Muscle of leg (tissue), 3 donors: ENCODE measurements at regions not wholly inside any gene's neighbourhood (a gene's known extent, or its start where the extent isn't known, plus 50 kb on each side); places are given as distances from the start of the nearest gene placed in this dataset.

Experiments
- DNase-seq: peaks from one replicate; pipeline ENCODE4 v3.0.0; 2013
- H3K27ac ChIP-seq: one replicate; pipeline ENCODE4 v1.5.1; 2013; ENCODE audit warnings: mild to moderate bottlenecking, low read length, control low read depth
- H3K27me3 ChIP-seq: one replicate; pipeline ENCODE4 v1.6.1; 2013; ENCODE audit warnings: low read length; ENCODE audit not compliant: control insufficient read depth, insufficient read depth
- H3K36me3 ChIP-seq: one replicate; pipeline ENCODE4 v1.6.1; 2013; ENCODE audit warnings: low read length; ENCODE audit not compliant: control insufficient read depth, insufficient read depth
- H3K4me1 ChIP-seq: one replicate; pipeline ENCODE4 v1.6.1; 2013; ENCODE audit warnings: low read length; ENCODE audit not compliant: control insufficient read depth, insufficient read depth
- H3K4me3 ChIP-seq: one replicate; pipeline ENCODE4 v1.5.1; 2013; ENCODE audit warnings: low read length, control low read depth
- H3K9me3 ChIP-seq: replicated peaks from 2 replicates; pipeline ENCODE4 v1.6.1; 2013; ENCODE audit warnings: low read depth, low read length; ENCODE audit not compliant: control insufficient read depth
- WGBS: methylation state at CpG from one replicate; pipeline ENCODE4 v1.1.5; 2013; ENCODE audit warnings: missing lambda C conversion rate; ENCODE audit not compliant: insufficient coverage; 5-methylcytosine and 5-hydroxymethylcytosine counted together

DNA sequence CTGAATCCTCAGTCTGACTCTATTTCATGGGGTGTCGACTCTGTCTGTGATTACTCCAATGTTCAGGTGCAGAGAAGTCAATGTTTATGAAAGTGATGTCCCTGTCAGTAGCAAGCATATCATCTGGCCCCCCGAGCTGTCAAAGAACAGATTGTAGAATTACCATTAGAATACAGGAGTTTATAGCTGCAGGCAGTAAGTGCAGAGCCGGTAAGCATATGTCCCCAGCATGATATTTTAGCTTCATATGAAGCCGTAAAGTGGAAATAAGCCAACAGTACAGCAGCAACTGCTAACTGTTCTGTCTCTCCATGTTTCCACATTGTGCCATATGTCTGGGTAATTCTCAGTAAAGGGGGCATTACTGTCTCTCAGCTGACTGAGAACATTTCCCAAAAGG, 541.8 kb downstream of the SOX11 start:
- H3K9me3 ChIP-seq: peaks cover 6% of the 10 kb centered on the region

DNA sequence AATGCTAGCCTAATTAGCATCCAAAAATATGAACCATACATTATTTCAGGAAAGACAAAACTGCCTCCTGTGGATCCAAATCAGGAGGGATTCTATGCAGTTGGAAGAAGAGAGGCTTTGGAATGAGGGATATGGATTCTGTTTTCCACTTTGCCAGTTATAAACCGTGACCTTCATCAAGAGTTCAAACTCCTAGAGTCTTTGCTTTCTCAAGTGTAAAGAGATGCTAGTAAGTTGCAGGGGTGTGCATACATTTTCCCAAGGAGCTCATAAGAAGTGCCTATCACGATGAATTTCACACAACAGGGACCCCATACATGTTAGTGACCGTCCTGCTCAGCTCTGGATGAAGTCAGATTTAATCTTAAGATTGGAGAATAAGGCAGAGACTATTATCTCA, 542.5 kb downstream of the SOX11 start:
- WGBS: no CpG with 5 or more reads among the region's 3 CpGs

More for the DNA sequence above, 541.8 kb downstream of the SOX11 start:
- Histone ChIP-seq H3K27ac (no peak overlapping the region), H3K36me3 (no peaks in the 10 kb centered on the region), H3K4me3 (no peak overlapping the region), H3K4me1 (no peaks in the 10 kb centered on the region), H3K27me3 (no peaks in the 10 kb centered on the region)
- 30% methylated on average over 2 of the region's 4 CpGs for WGBS
- peak; percentile 52 for DNase-seq

DNA sequence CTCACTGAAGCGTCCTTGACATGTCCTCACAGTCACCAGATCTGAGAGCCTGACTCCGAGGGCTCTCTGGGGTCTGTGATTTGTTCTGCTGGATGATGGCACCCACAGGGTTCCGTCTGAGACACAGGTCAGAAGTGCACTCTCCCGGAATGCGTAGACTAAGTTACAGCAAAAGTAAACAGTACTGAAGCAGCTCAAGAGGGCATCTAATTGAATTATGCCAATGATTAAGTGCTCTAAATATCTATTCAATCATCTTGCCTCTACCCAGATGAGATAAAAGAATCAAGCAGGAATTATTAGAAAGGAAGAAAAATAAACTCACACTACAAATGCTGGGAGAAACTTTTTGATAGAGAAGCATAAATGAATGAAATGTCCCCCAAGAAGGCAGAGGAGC, 544.1 kb downstream of the SOX11 start:
- no peak overlapping the region for H3K4me3 ChIP-seq
- 40% methylated on average over 1 of the region's 5 CpGs for WGBS

More for the DNA sequence above, 542.5 kb downstream of the SOX11 start:
- Histone ChIP-seq H3K4me1 (no peaks in the 10 kb centered on the region), H3K27ac (no peak overlapping the region), H3K9me3 (peaks cover 6% of the 10 kb centered on the region), H3K36me3 (no peaks in the 10 kb centered on the region), H3K4me3 (no peak overlapping the region), H3K27me3 (no peaks in the 10 kb centered on the region)
- DNase-seq: no peak

DNA sequence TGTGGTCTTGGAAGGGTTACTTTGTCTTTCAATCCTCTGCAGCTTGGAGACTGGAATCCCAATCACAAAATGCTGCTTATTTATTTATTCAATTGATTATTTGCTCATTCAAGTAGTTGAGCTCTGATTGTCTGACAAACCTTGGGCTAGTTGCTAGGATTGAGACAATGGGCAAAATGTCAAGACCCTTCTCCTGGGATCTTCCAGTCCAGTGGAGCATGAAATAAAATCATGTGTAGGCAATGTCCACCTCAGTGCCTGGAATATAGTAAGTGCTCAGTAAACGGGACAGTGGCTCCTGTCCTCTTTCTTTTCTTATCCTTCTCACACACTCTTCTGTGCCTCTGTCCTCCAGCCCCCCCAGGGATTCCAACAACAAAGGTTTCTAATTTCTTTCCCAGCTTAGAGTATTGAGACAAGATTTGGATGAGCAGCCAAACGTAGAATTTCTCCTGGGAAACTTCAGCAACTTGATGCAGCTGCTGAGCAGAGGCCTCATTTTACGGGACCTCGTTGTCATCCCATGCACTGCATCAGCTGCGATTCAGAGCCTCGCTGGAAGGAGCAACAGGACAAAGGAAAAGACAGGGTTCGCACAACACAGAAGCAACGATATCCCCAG, 545.0 kb downstream of the SOX11 start:
- no peaks in the 10 kb centered on the region for H3K4me1 ChIP-seq
- no peak overlapping the region for H3K27ac ChIP-seq
- peaks cover 2% of the 10 kb centered on the region for H3K9me3 ChIP-seq
- 10% methylated on average over 2 of the region's 8 CpGs for WGBS
- peak; percentile 81 for DNase-seq
- no peak overlapping the region for H3K4me3 ChIP-seq
- H3K36me3 ChIP-seq: no peaks in the 10 kb centered on the region
- no peaks in the 10 kb centered on the region for H3K27me3 ChIP-seq

More for the DNA sequence above, 544.1 kb downstream of the SOX11 start:
- H3K27ac ChIP-seq: no peak overlapping the region
- H3K4me1 ChIP-seq: no peaks in the 10 kb centered on the region
- H3K36me3 ChIP-seq: no peaks in the 10 kb centered on the region
- H3K27me3 ChIP-seq: no peaks in the 10 kb centered on the region
- H3K9me3 ChIP-seq: peaks cover 2% of the 10 kb centered on the region
- no peak for DNase-seq

DNA sequence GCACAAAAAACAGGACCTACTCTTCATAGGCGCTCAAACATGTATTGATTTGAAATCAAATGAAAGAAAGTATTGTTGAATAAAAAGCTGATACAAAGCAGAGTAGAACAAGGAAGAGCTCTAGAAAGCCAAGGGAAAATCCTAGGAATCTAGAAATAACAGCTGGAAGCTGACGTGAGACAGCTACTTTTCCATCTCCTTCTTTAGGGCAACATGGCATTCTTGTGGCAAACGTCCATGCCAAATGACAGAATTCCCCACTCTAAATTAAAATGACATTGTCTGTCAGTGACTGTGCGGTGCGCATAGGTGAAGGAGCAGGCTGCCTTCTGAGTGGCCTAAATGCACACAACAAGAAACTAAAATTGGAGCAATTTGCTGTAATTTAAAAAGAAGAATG, 557.4 kb downstream of the SOX11 start:
- no peaks in the 10 kb centered on the region for H3K36me3 ChIP-seq
- no peaks in the 10 kb centered on the region for H3K27me3 ChIP-seq
- no peak for DNase-seq
- no peaks in the 10 kb centered on the region for H3K9me3 ChIP-seq
- H3K4me3 ChIP-seq: no peak overlapping the region
- no peak overlapping the region for H3K27ac ChIP-seq
- WGBS: 80% methylated on average over 3 of the region's 5 CpGs
- H3K4me1 ChIP-seq: no peaks in the 10 kb centered on the region

DNA sequence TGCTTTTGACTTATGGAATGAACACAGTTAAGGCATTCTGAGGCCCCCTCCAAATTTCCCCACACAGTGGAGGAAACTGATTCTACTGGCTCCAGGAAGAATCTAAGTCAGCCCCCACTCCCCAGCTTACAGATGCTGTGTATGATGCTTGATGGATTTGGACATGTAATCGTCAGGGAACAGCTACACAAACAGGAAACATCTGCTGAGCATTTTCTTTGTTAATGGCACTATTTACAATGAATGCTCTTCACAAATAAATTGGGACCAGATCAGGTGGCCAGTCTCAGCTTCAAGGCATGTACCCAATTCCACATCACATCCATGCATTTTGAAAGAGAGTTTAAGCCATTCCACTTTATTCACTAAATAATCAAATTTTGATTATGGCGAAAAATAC, 562.3 kb downstream of the SOX11 start:
- Histone ChIP-seq H3K36me3 (no peaks in the 10 kb centered on the region), H3K27ac (no peak overlapping the region), H3K9me3 (no peaks in the 10 kb centered on the region), H3K4me3 (no peak overlapping the region), H3K27me3 (no peaks in the 10 kb centered on the region), H3K4me1 (no peaks in the 10 kb centered on the region)
- DNase-seq: peak; percentile 64
- WGBS: no CpG with 5 or more reads among the region's 2 CpGs

DNA sequence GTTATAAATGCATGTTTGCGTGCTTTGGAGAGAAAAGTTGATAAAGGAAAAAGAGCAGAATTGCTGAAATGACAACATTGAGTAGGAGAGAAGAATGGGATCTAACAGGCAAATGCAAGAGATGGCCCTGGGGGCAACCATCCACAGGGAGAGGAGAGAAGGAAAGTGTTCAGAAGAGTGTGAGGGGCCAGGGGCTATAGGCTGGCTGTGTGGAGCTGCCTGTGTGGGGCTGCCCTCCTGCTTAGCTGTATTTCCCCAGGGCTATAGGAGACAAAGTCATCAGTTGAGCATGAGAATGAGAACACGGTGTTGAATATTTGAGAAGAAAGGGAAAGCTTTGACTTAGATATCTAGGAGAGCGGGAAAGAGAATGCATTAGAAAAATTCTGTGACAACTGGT, 572.0 kb downstream of the SOX11 start:
- DNase-seq: no peak
- 93% methylated on average over 3 of the region's 3 CpGs for WGBS
- Histone ChIP-seq H3K9me3 (no peaks in the 10 kb centered on the region), H3K27me3 (peaks cover 2% of the 10 kb centered on the region), H3K4me3 (no peak overlapping the region), H3K27ac (no peak overlapping the region), H3K4me1 (no peaks in the 10 kb centered on the region), H3K36me3 (no peaks in the 10 kb centered on the region)

DNA sequence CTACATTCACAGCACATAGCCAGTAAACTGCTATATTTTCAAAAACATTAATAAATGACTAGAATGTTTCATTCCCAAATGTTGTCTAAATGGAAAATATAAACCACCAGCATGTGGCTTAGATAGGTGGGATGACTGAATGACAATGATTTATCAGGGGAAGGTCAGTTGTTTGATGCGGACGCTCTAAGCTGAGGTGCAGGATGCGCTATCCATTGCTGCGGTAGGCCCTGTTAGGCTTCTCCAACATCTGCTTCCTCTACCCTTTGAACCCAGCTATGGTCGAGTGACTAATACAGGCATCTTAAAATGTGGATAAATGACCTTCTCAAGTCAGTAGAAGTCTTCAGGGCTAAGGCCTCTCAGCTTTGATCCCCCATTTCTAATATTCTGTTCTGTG, 584.2 kb downstream of the CMPK2 start:
- WGBS: no CpG with 5 or more reads among the region's 5 CpGs
- no peaks in the 10 kb centered on the region for H3K36me3 ChIP-seq
- H3K4me1 ChIP-seq: no peaks in the 10 kb centered on the region
- DNase-seq: no peak
- H3K4me3 ChIP-seq: no peak overlapping the region
- no peaks in the 10 kb centered on the region for H3K27me3 ChIP-seq
- H3K27ac ChIP-seq: no peak overlapping the region
- no peaks in the 10 kb centered on the region for H3K9me3 ChIP-seq

DNA sequence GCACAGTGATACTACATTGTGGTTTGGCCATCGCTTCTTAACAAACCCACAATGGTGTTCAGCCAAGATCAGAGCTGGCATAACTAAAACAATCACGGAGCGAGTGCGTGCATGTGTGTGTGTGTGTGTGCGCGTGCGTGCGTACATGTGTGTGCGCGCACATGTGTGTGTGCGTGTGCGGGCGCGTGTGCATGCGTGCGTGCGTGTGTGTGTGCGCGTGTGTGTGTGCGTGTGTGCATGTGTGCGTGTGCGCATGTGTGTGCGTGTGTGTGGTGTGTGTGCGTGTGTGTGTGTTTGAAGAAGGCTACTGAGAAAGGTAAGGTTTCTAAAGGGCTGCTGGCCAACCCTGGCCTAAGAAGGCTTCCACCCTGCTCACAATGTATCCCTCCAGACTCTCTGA, 582.4 kb downstream of the CMPK2 start:
- no peaks in the 10 kb centered on the region for H3K27me3 ChIP-seq
- no peak for DNase-seq
- WGBS: 70% methylated on average over 20 of the region's 24 CpGs
- H3K36me3 ChIP-seq: no peaks in the 10 kb centered on the region
- H3K9me3 ChIP-seq: no peaks in the 10 kb centered on the region
- H3K4me3 ChIP-seq: no peak overlapping the region
- no peak overlapping the region for H3K27ac ChIP-seq
- H3K4me1 ChIP-seq: no peaks in the 10 kb centered on the region

DNA sequence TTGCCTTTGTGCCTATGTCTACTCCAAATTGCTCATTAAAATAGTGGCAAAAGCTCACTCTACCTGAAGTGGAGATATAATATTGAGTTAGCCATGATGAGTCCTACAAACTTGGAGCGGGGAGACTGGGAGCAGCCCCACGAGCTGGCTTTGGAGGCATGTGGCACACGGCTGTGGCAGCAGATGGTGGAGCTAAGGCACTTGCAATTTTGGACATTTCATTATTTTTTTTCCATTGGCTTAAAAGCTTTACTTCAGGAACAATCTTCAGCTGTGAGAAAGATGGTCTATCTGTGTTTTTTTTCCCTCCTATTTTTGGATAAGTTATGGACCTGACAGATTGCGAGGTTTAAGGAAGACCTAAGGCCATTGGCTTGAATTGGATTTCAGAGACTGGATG, 578.3 kb downstream of the CMPK2 start:
- Histone ChIP-seq H3K27me3 (no peaks in the 10 kb centered on the region), H3K9me3 (no peaks in the 10 kb centered on the region), H3K27ac (no peak overlapping the region), H3K4me1 (peaks cover 7% of the 10 kb centered on the region), H3K4me3 (no peak overlapping the region), H3K36me3 (no peaks in the 10 kb centered on the region)
- WGBS: 89% methylated on average over 3 of the region's 4 CpGs
- DNase-seq: no peak

DNA sequence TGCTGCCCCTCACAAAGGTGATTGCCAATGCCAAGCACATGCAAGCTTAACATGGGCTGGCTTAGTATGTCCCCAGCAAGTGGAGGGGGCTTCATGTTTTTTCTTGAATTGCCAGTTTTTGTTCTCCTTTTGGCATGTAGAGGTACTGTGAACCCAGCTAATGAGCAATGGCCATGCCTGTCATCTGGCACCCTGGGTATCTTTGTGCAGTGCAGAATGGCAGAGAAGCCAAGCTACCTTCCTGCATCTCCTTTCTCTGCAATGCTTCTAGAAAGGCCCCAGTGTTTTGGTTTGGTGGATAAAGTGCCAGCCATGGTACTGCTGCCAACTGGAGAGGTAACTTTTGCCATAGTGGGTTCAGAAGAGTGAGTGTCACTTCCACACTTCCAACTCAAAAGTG, 576.9 kb downstream of the CMPK2 start:
- no peaks in the 10 kb centered on the region for H3K36me3 ChIP-seq
- no peak for DNase-seq
- no peak overlapping the region for H3K4me3 ChIP-seq
- H3K27me3 ChIP-seq: no peaks in the 10 kb centered on the region
- H3K27ac ChIP-seq: no peak overlapping the region
- H3K9me3 ChIP-seq: no peaks in the 10 kb centered on the region
- peaks cover 7% of the 10 kb centered on the region for H3K4me1 ChIP-seq
